ENCODE measurements at regions not wholly inside any gene's neighbourhood (a gene's known extent, or its start where the extent isn't known, plus 50 kb on each side); places are given as distances from the start of the nearest gene placed in this dataset.

DNA sequence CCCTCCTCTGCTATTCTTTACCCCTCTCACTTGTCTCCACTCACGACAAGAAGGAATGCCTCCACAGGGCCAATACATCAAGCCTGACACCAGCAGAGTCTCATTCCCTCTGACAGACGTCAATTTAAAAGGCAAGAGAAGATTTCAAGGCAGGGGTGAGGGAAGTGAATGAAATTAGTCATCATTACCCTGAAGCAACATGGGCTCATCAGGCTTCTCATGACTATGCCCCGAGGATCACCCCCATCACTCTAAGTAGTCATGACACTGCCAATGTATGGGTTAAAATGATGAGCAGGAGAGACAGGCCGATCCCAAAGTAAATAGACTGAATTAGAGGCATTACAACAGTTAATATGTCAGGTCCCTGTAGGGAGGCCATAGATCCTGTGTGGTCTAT, 504.4 kb downstream of the TLE4 start:
- Histone ChIP-seq H3K79me2 (ENCODE audit: control insufficient read depth, insufficient read depth, low read length) (no peaks in the 10 kb centered on the region), H3K4me2 (ENCODE audit: insufficient read depth, low read length) (no peak overlapping the region), H4K20me1 (replicated peaks; ENCODE audit: control insufficient read depth, insufficient read depth, low read length) (no peaks in the 10 kb centered on the region), H3K27me3 (ENCODE audit: control insufficient read depth in 2 of 2, insufficient read depth in 2 of 2, low read length in 2 of 2) (no peaks in the 10 kb centered on the region), H3K9ac (ENCODE audit: insufficient read depth in 1 of 2, low read depth in 2 of 2, low read length in 2 of 2) (no peak overlapping the region), H3K9me3 (replicated peaks; ENCODE audit: control insufficient read depth, insufficient read depth, low read depth, low read length) (no peaks in the 10 kb centered on the region), H3K36me3 (ENCODE audit: control insufficient read depth, insufficient read depth, low read length) (no peaks in the 10 kb centered on the region), H3K4me1 (replicated peaks in 1 of 2; ENCODE audit: control insufficient read depth in 2 of 2, insufficient read depth in 2 of 2, low read length in 2 of 2) (no peaks in the 10 kb centered on the region), H2AFZ (ENCODE audit: low read depth, low read length) (no peak overlapping the region), H3K9me1 (ENCODE audit: control insufficient read depth, insufficient read depth, low read length) (no peaks in the 10 kb centered on the region), H3K27ac (ENCODE audit: extremely low read depth, low read depth, low read length) (no peak overlapping the region), H3K4me3 (no peak overlapping the region)
- POLR2A ChIA-PET: no interaction called here
- CTCF ChIA-PET (ENCODE audit: low intra/inter-chr PET ratio): no interaction called here
- ATAC-seq: no peak
- no TSS peak for BruUV-seq (replicated peaks)
- FAIRE-seq: no peak
- in situ Hi-C loops (cut with MboI): no loop called here
- 0% methylated on average over 3 of the region's 4 CpGs for WGBS (ENCODE audit: insufficient coverage, low coverage, missing lambda C conversion rate)
- intact Hi-C loops (cut with micrococcal nuclease): no loop called here
- no peak for DNase-seq (ENCODE audit: extremely low read depth in 1 of 4, low spot score in 3 of 4)
- TF ChIP-seq NBN (IDR thresholded peaks at IDR 0.05; ENCODE audit: low read depth) (no peak), ZBTB1 (CRISPR knock-in tag; IDR thresholded peaks at IDR 0.05; ENCODE audit: borderline replicate concordance, low read depth) (no peak)
- TF ChIP-seq, protein P1, sequence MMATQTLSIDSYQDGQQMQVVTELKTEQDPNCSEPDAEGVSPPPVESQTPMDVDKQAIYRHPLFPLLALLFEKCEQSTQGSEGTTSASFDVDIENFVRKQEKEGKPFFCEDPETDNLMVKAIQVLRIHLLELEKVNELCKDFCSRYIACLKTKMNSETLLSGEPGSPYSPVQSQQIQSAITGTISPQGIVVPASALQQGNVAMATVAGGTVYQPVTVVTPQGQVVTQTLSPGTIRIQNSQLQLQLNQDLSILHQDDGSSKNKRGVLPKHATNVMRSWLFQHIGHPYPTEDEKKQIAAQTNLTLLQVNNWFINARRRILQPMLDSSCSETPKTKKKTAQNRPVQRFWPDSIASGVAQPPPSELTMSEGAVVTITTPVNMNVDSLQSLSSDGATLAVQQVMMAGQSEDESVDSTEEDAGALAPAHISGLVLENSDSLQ (IDR thresholded peaks at IDR 0.05): no peak
- TF ChIP-seq, protein P2, sequence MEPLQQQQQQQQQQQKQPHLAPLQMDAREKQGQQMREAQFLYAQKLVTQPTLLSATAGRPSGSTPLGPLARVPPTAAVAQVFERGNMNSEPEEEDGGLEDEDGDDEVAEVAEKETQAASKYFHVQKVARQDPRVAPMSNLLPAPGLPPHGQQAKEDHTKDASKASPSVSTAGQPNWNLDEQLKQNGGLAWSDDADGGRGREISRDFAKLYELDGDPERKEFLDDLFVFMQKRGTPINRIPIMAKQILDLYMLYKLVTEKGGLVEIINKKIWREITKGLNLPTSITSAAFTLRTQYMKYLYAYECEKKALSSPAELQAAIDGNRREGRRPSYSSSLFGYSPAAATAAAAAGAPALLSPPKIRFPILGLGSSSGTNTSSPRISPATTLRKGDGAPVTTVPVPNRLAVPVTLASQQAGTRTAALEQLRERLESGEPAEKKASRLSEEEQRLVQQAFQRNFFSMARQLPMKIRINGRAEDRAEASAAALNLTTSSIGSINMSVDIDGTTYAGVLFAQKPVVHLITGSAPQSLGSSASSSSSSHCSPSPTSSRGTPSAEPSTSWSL (CRISPR knock-in tag; IDR thresholded peaks at IDR 0.05; ENCODE audit: borderline replicate concordance): no peak
